ENCODE measurements at regions not wholly inside any gene's neighbourhood (a gene's known extent, or its start where the extent isn't known, plus 50 kb on each side); places are given as distances from the start of the nearest gene placed in this dataset.

GRCh38 chr14:101490771-101491170 is 70.5 kb upstream of the DIO3 start:
- TF ChIP-seq CTCF (conservative IDR thresholded peaks at IDR 0.05; ENCODE audit: control insufficient read depth, insufficient read depth, low read depth, low read length), result no peak
- DNase-seq (ENCODE audit: low read depth), result no peak

GRCh38 chr14:101491841-101492240 is 69.5 kb upstream of the DIO3 start:
- DNase-seq (ENCODE audit: low read depth), result no peak
- H3K4me3 ChIP-seq (ENCODE audit: control insufficient read depth, low read depth, low read length), result no peak overlapping the region
- TF ChIP-seq CTCF (conservative IDR thresholded peaks at IDR 0.05; ENCODE audit: control insufficient read depth, insufficient read depth, low read depth, low read length), result no peak

More at GRCh38 chr14:101490771-101491170, 70.5 kb upstream of the DIO3 start:
- no peak overlapping the region for H3K4me3 ChIP-seq (ENCODE audit: control insufficient read depth, low read depth, low read length)

DNA sequence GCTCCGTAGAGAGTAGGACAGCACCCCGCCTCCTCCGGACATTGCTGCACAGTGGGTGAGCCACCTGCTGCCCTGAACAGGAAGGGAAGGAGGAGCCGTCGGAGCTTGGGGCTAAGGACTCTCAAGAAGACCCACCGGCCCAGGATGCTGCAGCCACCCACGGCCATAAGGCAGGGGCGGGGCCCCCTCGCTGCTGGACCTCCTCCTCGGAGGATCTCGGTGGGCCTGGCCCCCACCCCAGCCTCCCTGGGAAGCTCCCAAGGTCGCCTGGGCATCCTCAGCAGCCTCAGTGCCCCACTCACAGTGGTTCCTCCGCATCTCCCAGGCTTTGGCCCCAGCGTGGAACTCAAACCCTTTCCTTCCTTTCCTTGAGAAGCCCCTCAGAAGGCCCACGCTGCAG is 68.6 kb upstream of the DIO3 start:
- no peak for DNase-seq (ENCODE audit: low read depth)
- no peak overlapping the region for H3K4me3 ChIP-seq (ENCODE audit: control insufficient read depth, low read depth, low read length)
- no peak for TF ChIP-seq CTCF (conservative IDR thresholded peaks at IDR 0.05; ENCODE audit: control insufficient read depth, insufficient read depth, low read depth, low read length)

DNA sequence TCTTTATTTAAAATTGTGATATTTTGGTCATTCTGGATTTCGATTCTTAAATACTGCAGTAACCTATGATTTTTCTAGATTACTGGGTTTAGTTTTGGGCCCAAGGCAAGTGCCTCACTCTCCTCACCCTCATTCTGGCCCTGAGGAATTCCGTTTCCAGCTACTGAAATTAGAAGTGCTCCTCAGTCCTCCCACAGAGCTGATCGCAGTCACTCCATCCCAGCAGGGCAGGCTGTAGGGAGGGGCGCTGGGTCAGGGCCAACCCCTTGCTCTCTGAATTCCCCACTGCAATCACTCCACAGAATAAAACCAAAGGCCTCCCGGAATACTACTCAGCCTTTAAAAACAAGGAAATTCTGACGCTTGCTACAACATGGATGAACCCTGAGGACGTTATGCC is 66.5 kb upstream of the DIO3 start:
- no peak overlapping the region for H3K4me3 ChIP-seq (ENCODE audit: control insufficient read depth, low read depth, low read length)
- no peak for DNase-seq (ENCODE audit: low read depth)
- no peak for TF ChIP-seq CTCF (conservative IDR thresholded peaks at IDR 0.05; ENCODE audit: control insufficient read depth, insufficient read depth, low read depth, low read length)

GRCh38 chr14:101495284-101495683 is 66.0 kb upstream of the DIO3 start:
- no peak overlapping the region for H3K4me3 ChIP-seq (ENCODE audit: control insufficient read depth, low read depth, low read length)
- TF ChIP-seq CTCF (conservative IDR thresholded peaks at IDR 0.05; ENCODE audit: control insufficient read depth, insufficient read depth, low read depth, low read length), result no peak
- DNase-seq (ENCODE audit: low read depth), result no peak

- H3K4me3 ChIP-seq (ENCODE audit: control insufficient read depth, low read depth, low read length), result no peak overlapping the region
- TF ChIP-seq CTCF (conservative IDR thresholded peaks at IDR 0.05; ENCODE audit: control insufficient read depth, insufficient read depth, low read depth, low read length), result no peak
- no peak for DNase-seq (ENCODE audit: low read depth)
Observed at GRCh38 chr14:101495827-101496775, 65.2 kb upstream of the DIO3 start.
